GM19043 (cell line): ENCODE measurements at regions not wholly inside any gene's neighbourhood (a gene's known extent, or its start where the extent isn't known, plus 50 kb on each side); places are given as distances from the start of the nearest gene placed in this dataset.
"Not testable (repeated sequence)": the region's sequence is repeated elsewhere in the genome, so short reads cannot be mapped to it uniquely, and the experiment has no call there.

Experiments used
- ATAC-seq: cut with Tn5 transposase; IDR thresholded peaks from one replicate; pipeline ENCODE4 v1.9.1; 2021; ENCODE audit warnings: low read depth; ENCODE audit not compliant: unreplicated experiment

- ATAC-seq = no peak
Measured at GRCh38 chr5:86671536-86671935, 53.8 kb downstream of the COX7C start.

GRCh38 chr5:86674069-86674468, 56.3 kb downstream of the COX7C start:
- ATAC-seq = no peak

GRCh38 chr5:86675311-86675710, 57.6 kb downstream of the COX7C start:
- no peak for ATAC-seq

- ATAC-seq = peak; percentile 53
Measured at GRCh38 chr5:86679529-86679928, 61.8 kb downstream of the COX7C start.

GRCh38 chr5:86679949-86680348, 62.2 kb downstream of the COX7C start:
- no peak for ATAC-seq

GRCh38 chr5:86684222-86684621, 66.5 kb downstream of the COX7C start:
- ATAC-seq = no peak

- no peak for ATAC-seq
Measured at GRCh38 chr5:86686046-86686445, 68.3 kb downstream of the COX7C start.

- no peak for ATAC-seq
Measured at GRCh38 chr5:86688406-86688805, 70.7 kb downstream of the COX7C start.

GRCh38 chr5:86689103-86689729, 71.5 kb downstream of the COX7C start:
- no peak for ATAC-seq

- no peak for ATAC-seq
Measured at GRCh38 chr5:86709157-86709881, 91.6 kb downstream of the COX7C start.

GRCh38 chr5:86716121-86716520, 98.4 kb downstream of the COX7C start:
- no peak for ATAC-seq

GRCh38 chr5:86731319-86732117, 113.8 kb downstream of the COX7C start:
- not testable (repeated sequence) for ATAC-seq

- no peak for ATAC-seq
Measured at GRCh38 chr5:86735370-86735769, 117.6 kb downstream of the COX7C start.

- no peak for ATAC-seq
Measured at GRCh38 chr5:86737579-86737978, 119.8 kb downstream of the COX7C start.

GRCh38 chr5:86748538-86749105, 130.9 kb downstream of the COX7C start:
- no peak for ATAC-seq

GRCh38 chr5:86749841-86750240, 132.1 kb downstream of the COX7C start:
- ATAC-seq = no peak

- no peak for ATAC-seq
Measured at GRCh38 chr5:86756839-86757238, 139.1 kb downstream of the COX7C start.

- no peak for ATAC-seq
Measured at GRCh38 chr5:86757824-86758223, 140.1 kb downstream of the COX7C start.

- no peak for ATAC-seq
Measured at GRCh38 chr5:86760661-86761060, 142.9 kb downstream of the COX7C start.

GRCh38 chr5:86763929-86764328, 146.2 kb downstream of the COX7C start:
- no peak for ATAC-seq
